GM23338 (cell line): ENCODE measurements at regions not wholly inside any gene's neighbourhood (a gene's known extent, or its start where the extent isn't known, plus 50 kb on each side); places are given as distances from the start of the nearest gene placed in this dataset.

Experiments
- CREB1 ChIP-seq: fragments of 250-450 bp; sonication (Bioruptor Pico); IDR thresholded peaks from 2 replicates; pipeline ENCODE4 v1.5.0; 2020; ENCODE audit warnings: low read depth, mild to moderate bottlenecking, moderate library complexity
- EZH2 ChIP-seq: fragments of 200-600 bp; sonication (generic); IDR thresholded peaks from one replicate; pipeline ENCODE4 v1.8.0; 2017; ENCODE audit warnings: antibody characterized with exemption, mild to moderate bottlenecking, low read depth; ENCODE audit not compliant: unreplicated experiment
- EZH2phosphoT487 ChIP-seq: fragments of 200-600 bp; sonication (generic); IDR thresholded peaks from one replicate; pipeline ENCODE4 v1.8.1; 2018; ENCODE audit warnings: antibody characterized with exemption; ENCODE audit not compliant: unreplicated experiment
- JUNB ChIP-seq: IDR thresholded peaks from one replicate; pipeline ENCODE4 v1.6.1; 2016; ENCODE audit warnings: antibody characterized with exemption; ENCODE audit not compliant: unreplicated experiment
- NANOG ChIP-seq: IDR thresholded peaks from 2 replicates; pipeline ENCODE4 v1.6.1; 2016; ENCODE audit warnings: antibody characterized with exemption, borderline replicate concordance
- POLR2AphosphoS5 ChIP-seq: IDR thresholded peaks from 2 replicates; pipeline ENCODE4 v1.6.1; 2016; ENCODE audit warnings: antibody characterized with exemption, low read depth
- STAT1 ChIP-seq: IDR thresholded peaks from one replicate; pipeline ENCODE4 v1.6.1; 2016; ENCODE audit warnings: antibody characterized with exemption; ENCODE audit not compliant: unreplicated experiment
- ZNF114 ChIP-seq: fragments of 250-450 bp; sonication (Bioruptor Pico); IDR thresholded peaks from 2 replicates; pipeline ENCODE4 v1.5.0; 2020; ENCODE audit warnings: mild to moderate bottlenecking, moderate library complexity
- ZNF331 ChIP-seq: fragments of 250-450 bp; sonication (Bioruptor Pico); IDR thresholded peaks from 2 replicates; pipeline ENCODE4 v1.5.0; 2020; ENCODE audit warnings: low read depth, mild to moderate bottlenecking, moderate library complexity
- TF ChIP-seq, protein P1 (sequence below), 2 experiments: fragments of 200-600 bp in 1 of 2; sonication (generic) in 1 of 2; conservative IDR thresholded peaks; 2 replicates each; pipeline versions ENCODE4 v1.5.1 to v1.6.1; 2016 to 2017; ENCODE audit warnings: antibody characterized with exemption in 2 of 2, low read depth in 2 of 2, mild to moderate bottlenecking in 2 of 2, moderate library complexity in 1 of 2
- TF ChIP-seq, protein P2 (sequence below): IDR thresholded peaks from one replicate; pipeline ENCODE4 v1.6.1; 2018; ENCODE audit warnings: antibody characterized with exemption; ENCODE audit not compliant: unreplicated experiment
- TF ChIP-seq, protein P3 (sequence below): IDR thresholded peaks from 2 replicates; pipeline ENCODE4 v1.6.1; 2016; ENCODE audit warnings: antibody characterized with exemption

DNA sequence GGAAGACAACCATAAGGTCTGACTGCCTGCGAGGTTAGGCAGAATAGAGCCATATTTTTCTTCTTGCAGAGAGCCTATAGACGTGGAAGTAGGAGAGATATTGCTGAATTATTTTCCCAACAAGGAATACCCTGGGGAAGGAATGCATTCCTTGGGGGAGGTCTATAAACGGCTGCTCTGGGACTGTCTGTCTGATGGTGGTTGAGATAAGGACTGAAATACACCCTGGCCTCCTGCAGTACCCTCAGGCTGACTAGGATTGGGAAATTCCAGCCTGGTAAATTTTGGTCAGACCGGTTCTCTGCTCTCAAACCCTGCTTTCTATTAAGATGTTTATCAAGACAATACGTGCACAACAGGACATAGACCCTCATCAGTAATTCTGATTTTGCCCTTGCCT, 617.5 kb upstream of the GRIN3A start:
- no peak for TF ChIP-seq EZH2
- TF ChIP-seq EZH2phosphoT487, result no peak
- TF ChIP-seq, protein P1, sequence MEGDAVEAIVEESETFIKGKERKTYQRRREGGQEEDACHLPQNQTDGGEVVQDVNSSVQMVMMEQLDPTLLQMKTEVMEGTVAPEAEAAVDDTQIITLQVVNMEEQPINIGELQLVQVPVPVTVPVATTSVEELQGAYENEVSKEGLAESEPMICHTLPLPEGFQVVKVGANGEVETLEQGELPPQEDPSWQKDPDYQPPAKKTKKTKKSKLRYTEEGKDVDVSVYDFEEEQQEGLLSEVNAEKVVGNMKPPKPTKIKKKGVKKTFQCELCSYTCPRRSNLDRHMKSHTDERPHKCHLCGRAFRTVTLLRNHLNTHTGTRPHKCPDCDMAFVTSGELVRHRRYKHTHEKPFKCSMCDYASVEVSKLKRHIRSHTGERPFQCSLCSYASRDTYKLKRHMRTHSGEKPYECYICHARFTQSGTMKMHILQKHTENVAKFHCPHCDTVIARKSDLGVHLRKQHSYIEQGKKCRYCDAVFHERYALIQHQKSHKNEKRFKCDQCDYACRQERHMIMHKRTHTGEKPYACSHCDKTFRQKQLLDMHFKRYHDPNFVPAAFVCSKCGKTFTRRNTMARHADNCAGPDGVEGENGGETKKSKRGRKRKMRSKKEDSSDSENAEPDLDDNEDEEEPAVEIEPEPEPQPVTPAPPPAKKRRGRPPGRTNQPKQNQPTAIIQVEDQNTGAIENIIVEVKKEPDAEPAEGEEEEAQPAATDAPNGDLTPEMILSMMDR (conservative IDR thresholded peaks at IDR 0.05; ENCODE audit: low read depth in 2 of 2), result no peak
- no peak for TF ChIP-seq POLR2AphosphoS5
- TF ChIP-seq, protein P2, sequence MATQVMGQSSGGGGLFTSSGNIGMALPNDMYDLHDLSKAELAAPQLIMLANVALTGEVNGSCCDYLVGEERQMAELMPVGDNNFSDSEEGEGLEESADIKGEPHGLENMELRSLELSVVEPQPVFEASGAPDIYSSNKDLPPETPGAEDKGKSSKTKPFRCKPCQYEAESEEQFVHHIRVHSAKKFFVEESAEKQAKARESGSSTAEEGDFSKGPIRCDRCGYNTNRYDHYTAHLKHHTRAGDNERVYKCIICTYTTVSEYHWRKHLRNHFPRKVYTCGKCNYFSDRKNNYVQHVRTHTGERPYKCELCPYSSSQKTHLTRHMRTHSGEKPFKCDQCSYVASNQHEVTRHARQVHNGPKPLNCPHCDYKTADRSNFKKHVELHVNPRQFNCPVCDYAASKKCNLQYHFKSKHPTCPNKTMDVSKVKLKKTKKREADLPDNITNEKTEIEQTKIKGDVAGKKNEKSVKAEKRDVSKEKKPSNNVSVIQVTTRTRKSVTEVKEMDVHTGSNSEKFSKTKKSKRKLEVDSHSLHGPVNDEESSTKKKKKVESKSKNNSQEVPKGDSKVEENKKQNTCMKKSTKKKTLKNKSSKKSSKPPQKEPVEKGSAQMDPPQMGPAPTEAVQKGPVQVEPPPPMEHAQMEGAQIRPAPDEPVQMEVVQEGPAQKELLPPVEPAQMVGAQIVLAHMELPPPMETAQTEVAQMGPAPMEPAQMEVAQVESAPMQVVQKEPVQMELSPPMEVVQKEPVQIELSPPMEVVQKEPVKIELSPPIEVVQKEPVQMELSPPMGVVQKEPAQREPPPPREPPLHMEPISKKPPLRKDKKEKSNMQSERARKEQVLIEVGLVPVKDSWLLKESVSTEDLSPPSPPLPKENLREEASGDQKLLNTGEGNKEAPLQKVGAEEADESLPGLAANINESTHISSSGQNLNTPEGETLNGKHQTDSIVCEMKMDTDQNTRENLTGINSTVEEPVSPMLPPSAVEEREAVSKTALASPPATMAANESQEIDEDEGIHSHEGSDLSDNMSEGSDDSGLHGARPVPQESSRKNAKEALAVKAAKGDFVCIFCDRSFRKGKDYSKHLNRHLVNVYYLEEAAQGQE, result no peak
- TF ChIP-seq CREB1, result no peak
- no peak for TF ChIP-seq JUNB
- no peak for TF ChIP-seq NANOG
- no peak for TF ChIP-seq ZNF114 (CRISPR knock-in tag)
- no peak for TF ChIP-seq ZNF331
- TF ChIP-seq, protein P3, sequence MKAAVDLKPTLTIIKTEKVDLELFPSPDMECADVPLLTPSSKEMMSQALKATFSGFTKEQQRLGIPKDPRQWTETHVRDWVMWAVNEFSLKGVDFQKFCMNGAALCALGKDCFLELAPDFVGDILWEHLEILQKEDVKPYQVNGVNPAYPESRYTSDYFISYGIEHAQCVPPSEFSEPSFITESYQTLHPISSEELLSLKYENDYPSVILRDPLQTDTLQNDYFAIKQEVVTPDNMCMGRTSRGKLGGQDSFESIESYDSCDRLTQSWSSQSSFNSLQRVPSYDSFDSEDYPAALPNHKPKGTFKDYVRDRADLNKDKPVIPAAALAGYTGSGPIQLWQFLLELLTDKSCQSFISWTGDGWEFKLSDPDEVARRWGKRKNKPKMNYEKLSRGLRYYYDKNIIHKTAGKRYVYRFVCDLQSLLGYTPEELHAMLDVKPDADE, result no peak
- TF ChIP-seq STAT1, result no peak
